Fibroblast of mammary gland (primary cell): ENCODE measurements at regions not wholly inside any gene's neighbourhood (a gene's known extent, or its start where the extent isn't known, plus 50 kb on each side); places are given as distances from the start of the nearest gene placed in this dataset.

Experiments
- DNase-seq: peaks from one replicate; pipeline ENCODE4 v3.0.0-alpha.2; 2010; ENCODE audit warnings: low read depth
- H3K4me3 ChIP-seq: 2 replicates; pipeline ENCODE4 v1.5.1; 2011; ENCODE audit warnings: low read depth, mild to moderate bottlenecking, low read length, moderate library complexity; ENCODE audit not compliant: control insufficient read depth
- TF ChIP-seq, protein P1 (sequence below): conservative IDR thresholded peaks from 2 replicates; pipeline ENCODE4 v1.5.1; 2011; ENCODE audit warnings: low read depth, low read length, inconsistent platforms; ENCODE audit not compliant: control insufficient read depth, insufficient read depth

GRCh38 chr17:54793271-54793670, 107.4 kb upstream of the TOM1L1 start:
- TF ChIP-seq, protein P1, sequence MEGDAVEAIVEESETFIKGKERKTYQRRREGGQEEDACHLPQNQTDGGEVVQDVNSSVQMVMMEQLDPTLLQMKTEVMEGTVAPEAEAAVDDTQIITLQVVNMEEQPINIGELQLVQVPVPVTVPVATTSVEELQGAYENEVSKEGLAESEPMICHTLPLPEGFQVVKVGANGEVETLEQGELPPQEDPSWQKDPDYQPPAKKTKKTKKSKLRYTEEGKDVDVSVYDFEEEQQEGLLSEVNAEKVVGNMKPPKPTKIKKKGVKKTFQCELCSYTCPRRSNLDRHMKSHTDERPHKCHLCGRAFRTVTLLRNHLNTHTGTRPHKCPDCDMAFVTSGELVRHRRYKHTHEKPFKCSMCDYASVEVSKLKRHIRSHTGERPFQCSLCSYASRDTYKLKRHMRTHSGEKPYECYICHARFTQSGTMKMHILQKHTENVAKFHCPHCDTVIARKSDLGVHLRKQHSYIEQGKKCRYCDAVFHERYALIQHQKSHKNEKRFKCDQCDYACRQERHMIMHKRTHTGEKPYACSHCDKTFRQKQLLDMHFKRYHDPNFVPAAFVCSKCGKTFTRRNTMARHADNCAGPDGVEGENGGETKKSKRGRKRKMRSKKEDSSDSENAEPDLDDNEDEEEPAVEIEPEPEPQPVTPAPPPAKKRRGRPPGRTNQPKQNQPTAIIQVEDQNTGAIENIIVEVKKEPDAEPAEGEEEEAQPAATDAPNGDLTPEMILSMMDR: no peak
- DNase-seq: no peak
- H3K4me3 ChIP-seq: no peak overlapping the region

- no peak for DNase-seq
- H3K4me3 ChIP-seq: no peak overlapping the region
- TF ChIP-seq, protein P1: no peak
Measured at GRCh38 chr17:54795046-54795445, 105.6 kb upstream of the TOM1L1 start.

DNA sequence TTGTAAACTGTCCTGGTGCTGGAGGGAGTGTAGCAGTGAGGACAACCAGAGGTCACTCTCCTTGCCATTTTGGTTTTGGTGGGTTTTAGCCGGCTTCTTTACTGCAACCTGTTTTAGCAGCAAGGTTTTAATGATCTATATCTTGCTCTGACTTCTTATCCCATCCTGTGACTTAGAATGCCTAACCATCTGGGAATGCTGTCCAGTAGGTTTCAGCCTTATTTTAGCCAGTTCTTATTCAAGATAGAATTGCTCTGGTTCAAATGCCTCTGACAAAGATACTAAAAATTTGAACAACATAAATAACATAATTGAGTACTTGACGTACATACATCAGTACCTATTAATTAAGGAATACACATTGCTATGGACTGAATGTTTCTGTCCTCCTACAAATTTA, 93.3 kb upstream of the TOM1L1 start:
- TF ChIP-seq, protein P1: no peak
- no peak for DNase-seq
- H3K4me3 ChIP-seq: no peak overlapping the region

DNA sequence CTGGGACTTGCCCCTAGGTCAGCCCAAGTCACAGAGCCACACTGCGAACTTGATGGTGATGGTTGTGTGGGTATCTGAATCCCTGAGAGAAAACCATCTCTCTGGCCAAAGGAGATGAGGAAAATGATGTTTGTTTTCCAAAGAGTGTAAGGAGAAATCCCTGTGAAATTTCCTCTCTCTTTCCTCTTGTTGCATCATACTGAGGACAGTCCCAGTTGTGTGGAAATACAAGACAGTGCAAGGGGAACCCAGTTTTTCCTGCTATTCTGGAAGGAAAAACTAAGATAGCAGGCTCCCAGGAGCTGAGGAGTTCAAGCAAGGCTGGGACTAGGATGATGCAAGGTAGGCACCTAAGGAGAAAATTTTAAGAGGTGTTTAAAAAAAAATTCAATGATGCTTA, 86.8 kb upstream of the TOM1L1 start:
- H3K4me3 ChIP-seq: no peak overlapping the region
- DNase-seq: no peak

DNA sequence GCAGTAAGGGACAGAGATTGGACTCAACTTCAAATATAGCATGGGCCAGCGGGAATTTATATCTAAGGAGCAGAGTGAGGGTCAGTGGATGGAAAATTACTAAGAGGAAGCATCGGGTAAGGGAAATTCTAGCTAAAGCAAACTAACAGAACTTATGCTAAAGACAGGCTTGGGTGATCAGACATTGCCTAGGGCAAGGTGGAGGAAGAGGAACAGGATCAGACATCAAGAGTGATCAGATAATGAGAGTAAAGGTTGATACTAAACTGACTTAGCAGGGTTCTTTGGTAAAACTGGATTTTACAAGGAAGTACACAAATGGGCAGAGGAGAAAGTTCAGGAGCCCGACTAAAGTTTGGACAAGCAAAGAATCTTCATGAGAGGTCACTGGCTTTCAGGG, 86.3 kb upstream of the TOM1L1 start:
- no peak for DNase-seq
- TF ChIP-seq, protein P1: no peak
- H3K4me3 ChIP-seq: no peak overlapping the region

More for the DNA sequence above, 86.8 kb upstream of the TOM1L1 start:
- TF ChIP-seq, protein P1: no peak

DNA sequence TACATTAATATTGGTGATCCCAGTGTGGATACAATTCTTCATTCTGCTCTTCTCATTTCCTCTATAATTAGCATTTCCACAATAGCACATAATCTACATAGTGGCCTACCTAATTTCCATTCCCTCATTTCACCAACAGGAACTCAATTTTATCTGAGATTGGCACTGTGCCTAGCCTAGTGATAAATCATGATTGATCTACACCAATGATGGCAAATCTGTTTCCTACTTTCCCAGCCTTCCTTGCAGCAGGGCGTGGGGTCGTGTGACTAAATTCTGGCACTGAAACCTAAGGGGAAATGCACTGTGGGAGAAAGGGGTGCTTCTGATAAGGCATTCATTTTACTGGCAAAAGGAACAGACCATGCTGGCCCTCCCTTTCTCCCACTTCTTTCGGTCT, 66.6 kb upstream of the TOM1L1 start:
- H3K4me3 ChIP-seq: no peak overlapping the region
- no peak for DNase-seq
- TF ChIP-seq, protein P1: no peak

- DNase-seq: no peak
- TF ChIP-seq, protein P1: no peak
- H3K4me3 ChIP-seq: no peak overlapping the region
Measured at GRCh38 chr17:54835015-54835414, 65.6 kb upstream of the TOM1L1 start.
